HepG2 (cell line): ENCODE measurements at regions not wholly inside any gene's neighbourhood (a gene's known extent, or its start where the extent isn't known, plus 50 kb on each side); places are given as distances from the start of the nearest gene placed in this dataset.

Experiments used
- AHDC1 ChIP-seq: sonication (generic); formaldehyde crosslinking; IDR thresholded peaks from 2 replicates; pipeline ENCODE4 v1.5.1; 2020; ENCODE audit warnings: mild to moderate bottlenecking, missing genetic modification reagents, borderline replicate concordance
- CREM ChIP-seq, 2 experiments: sonication (generic) in 1 of 2; formaldehyde crosslinking in 1 of 2; IDR thresholded peaks; 2 replicates each; pipeline versions ENCODE4 v1.4.0 to v1.6.1; 2016 to 2020; ENCODE audit warnings: antibody characterized with exemption in 1 of 2, mild to moderate bottlenecking in 1 of 2, missing genetic modification reagents in 1 of 2
- ESRRA ChIP-seq: sonication (generic); formaldehyde crosslinking; IDR thresholded peaks from 2 replicates; pipeline ENCODE4 v1.5.1; 2020; ENCODE audit warnings: mild to moderate bottlenecking, low read depth, missing genetic modification reagents
- SOX13 ChIP-seq, 3 experiments: fragments of 450-650 bp in 1 of 3; sonication (generic) in 1 of 3; formaldehyde crosslinking in 1 of 3; IDR thresholded peaks in 2 of 3; conservative IDR thresholded peaks in 1 of 3; 2 replicates each; pipeline versions ENCODE4 v1.5.0 to v1.6.1; 2016 to 2020; ENCODE audit warnings: antibody characterized with exemption in 1 of 3, mild to moderate bottlenecking in 1 of 3, missing compliant biosample characterization in 1 of 3, missing genetic modification reagents in 1 of 3, moderate library complexity in 1 of 3
- TFAP4 ChIP-seq: sonication (generic); IDR thresholded peaks from 2 replicates; pipeline ENCODE4 v1.6.1; 2016; ENCODE audit warnings: low read depth, borderline replicate concordance
- TGIF2 ChIP-seq: IDR thresholded peaks from 2 replicates; pipeline ENCODE4 v1.6.1; 2016; ENCODE audit warnings: control low read depth, missing compliant biosample characterization
- ZBTB34 ChIP-seq: sonication (generic); formaldehyde crosslinking; IDR thresholded peaks from 2 replicates; pipeline ENCODE4 v1.8.0; 2022; ENCODE audit warnings: mild to moderate bottlenecking, missing genetic modification reagents
- ZFX ChIP-seq: sonication (generic); formaldehyde crosslinking; IDR thresholded peaks from 2 replicates; pipeline ENCODE4 v1.4.0; 2020; ENCODE audit warnings: mild to moderate bottlenecking, low read depth, missing genetic modification reagents, moderate library complexity
- ZNF687 ChIP-seq: sonication (generic); formaldehyde crosslinking; IDR thresholded peaks from 2 replicates; pipeline ENCODE4 v1.5.1; 2020; ENCODE audit warnings: mild to moderate bottlenecking, missing genetic modification reagents, moderate library complexity
- ZNF724P ChIP-seq: sonication (generic); formaldehyde crosslinking; IDR thresholded peaks from 2 replicates; pipeline ENCODE4 v1.8.0; 2022; ENCODE audit warnings: missing genetic modification reagents, borderline replicate concordance

GRCh38 chr13:40503966-40504591 lies 162.4 kb downstream of the FOXO1 start (continued):
- TF ChIP-seq SOX13 (IDR thresholded peaks at IDR 0.05): peak; percentile 86
- TF ChIP-seq SOX13 (CRISPR knock-in tag; conservative IDR thresholded peaks at IDR 0.05 in 1 of 2, IDR thresholded peaks at IDR 0.05 in 1 of 2): peak in 1 of 2 experiments; percentile 85; a peak in 2 of 4 replicates
- peak; percentile 18; the same call in 1 of the 2 replicates for TF ChIP-seq TFAP4
- TF ChIP-seq ZNF687 (CRISPR knock-in tag): peak; percentile 76
- TF ChIP-seq TGIF2 (CRISPR knock-in tag): 0 out of 2 replicates have a peak, but pooled peaks have one; percentile 16
- TF ChIP-seq CREM (IDR thresholded peaks at IDR 0.05): peak; percentile 78; the same call in 1 of the 2 replicates
- no peak for TF ChIP-seq CREM (CRISPR knock-in tag; IDR thresholded peaks at IDR 0.05)
- peak; percentile 45; the same call in 1 of the 2 replicates for TF ChIP-seq ZFX (CRISPR knock-in tag)
- TF ChIP-seq ESRRA (CRISPR knock-in tag): peak; percentile 51; the same call in 1 of the 2 replicates
- TF ChIP-seq ZNF724P: 0 out of 2 replicates have a peak, but pooled peaks have one; percentile 11
- TF ChIP-seq AHDC1: peak; percentile 87
- peak; percentile 72 for TF ChIP-seq ZBTB34
